GM23248 (cell line): ENCODE measurements at regions not wholly inside any gene's neighbourhood (a gene's known extent, or its start where the extent isn't known, plus 50 kb on each side); places are given as distances from the start of the nearest gene placed in this dataset.

Source experiments
- DNase-seq: peaks from one replicate; pipeline ENCODE4 v3.0.0-alpha.2; 2015
- H2AFZ ChIP-seq: fragments of 200-600 bp; sonication (generic); 2 replicates; pipeline ENCODE4 v1.6.1; 2016; ENCODE audit warnings: antibody characterized with exemption
- H3F3A ChIP-seq: fragments of 200-600 bp; sonication (generic); 2 replicates; pipeline ENCODE4 v1.6.1; 2016; ENCODE audit warnings: mild to moderate bottlenecking, antibody characterized with exemption, mixed run types; ENCODE audit not compliant: insufficient read depth
- H3K27ac ChIP-seq: fragments of 200-600 bp; sonication (generic); 2 replicates; pipeline ENCODE4 v1.5.1; 2016; ENCODE audit warnings: mild to moderate bottlenecking
- H3K27me3 ChIP-seq: fragments of 200-600 bp; sonication (generic); replicated peaks from 2 replicates; pipeline ENCODE4 v1.6.1; 2016; ENCODE audit warnings: mild to moderate bottlenecking; ENCODE audit not compliant: insufficient read depth
- H3K36me3 ChIP-seq: fragments of 200-600 bp; sonication (generic); 2 replicates; pipeline ENCODE4 v1.6.1; 2016; ENCODE audit warnings: low read depth, mild to moderate bottlenecking
- H3K4me1 ChIP-seq: fragments of 200-600 bp; sonication (generic); 2 replicates; pipeline ENCODE4 v1.6.1; 2016; ENCODE audit warnings: mild to moderate bottlenecking; ENCODE audit not compliant: insufficient read depth
- H3K4me2 ChIP-seq: fragments of 200-600 bp; sonication (generic); one replicate; pipeline ENCODE4 v1.6.1; 2016; ENCODE audit warnings: mild to moderate bottlenecking; ENCODE audit not compliant: unreplicated experiment
- H3K4me3 ChIP-seq: fragments of 200-600 bp; sonication (generic); 2 replicates; pipeline ENCODE4 v1.5.1; 2016; ENCODE audit warnings: mild to moderate bottlenecking
- H3K79me2 ChIP-seq: fragments of 200-600 bp; sonication (generic); 2 replicates; pipeline ENCODE4 v1.6.1; 2016; ENCODE audit warnings: mild to moderate bottlenecking; ENCODE audit not compliant: insufficient read depth
- H3K9ac ChIP-seq: fragments of 200-600 bp; sonication (generic); 2 replicates; pipeline ENCODE4 v1.6.1; 2016; ENCODE audit warnings: mild to moderate bottlenecking
- H3K9me2 ChIP-seq: fragments of 200-600 bp; sonication (generic); 2 replicates; pipeline ENCODE4 v1.6.1; 2016; ENCODE audit warnings: mixed run types, mild to moderate bottlenecking, moderate library complexity; ENCODE audit not compliant: insufficient read depth
- H3K9me3 ChIP-seq: fragments of 200-600 bp; sonication (generic); one replicate; pipeline ENCODE4 v1.6.1; 2017; ENCODE audit warnings: low read depth
- H4K20me1 ChIP-seq: fragments of 200-600 bp; sonication (generic); 2 replicates; pipeline ENCODE4 v1.6.0; 2016; ENCODE audit not compliant: insufficient read depth
- EZH2 ChIP-seq: fragments of 200-600 bp; sonication (generic); IDR thresholded peaks from 2 replicates; pipeline ENCODE4 v1.6.1; 2018; ENCODE audit warnings: antibody characterized with exemption, mild to moderate bottlenecking; ENCODE audit not compliant: insufficient read depth, poor library complexity, severe bottlenecking
- EZH2phosphoT487 ChIP-seq: fragments of 200-600 bp; sonication (generic); IDR thresholded peaks from 2 replicates; pipeline ENCODE4 v1.6.1; 2018; ENCODE audit warnings: antibody characterized with exemption, moderate library complexity, mild to moderate bottlenecking, low read depth; ENCODE audit not compliant: insufficient read depth
- WGBS, 2 experiments: methylation state at CpG; one replicate each; pipeline ENCODE4 v1.1.6; 2015 to 2017; ENCODE audit warnings: low lambda C conversion rate in 2 of 2, low coverage in 1 of 2; ENCODE audit errors: missing lambda C conversion rate in 2 of 2; 5-methylcytosine and 5-hydroxymethylcytosine counted together
- in situ Hi-C: fragments of 300-500 bp; cut with MboI; formaldehyde crosslinking; loops from 2 replicates; pipeline ENCODE4 v1.15.0; 2020

DNA sequence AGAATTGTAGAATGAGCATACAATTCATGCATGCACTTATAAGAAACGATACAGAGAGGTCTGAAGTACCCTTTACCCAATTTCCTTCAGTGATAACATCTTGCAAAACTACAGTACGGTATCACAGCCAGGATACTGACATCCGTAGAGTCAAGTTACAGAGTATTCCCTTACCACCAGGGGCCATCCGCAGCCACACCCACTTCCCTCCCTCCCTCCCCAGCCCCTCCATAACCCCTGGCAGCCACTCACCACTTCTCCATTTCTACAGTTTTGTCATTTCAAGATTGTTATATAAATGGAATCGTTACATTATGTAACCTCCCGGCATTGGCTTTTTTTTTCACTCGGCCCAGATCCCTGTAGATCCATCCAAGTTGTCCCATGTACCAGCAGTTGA lies 113.6 kb upstream of the RET start:
- Histone ChIP-seq H3K4me1 (no peaks in the 10 kb centered on the region), H2AFZ (no peak overlapping the region), H3K9ac (no peak overlapping the region), H3K36me3 (no peaks in the 10 kb centered on the region), H3K27ac (no peak overlapping the region), H3K4me3 (no peak overlapping the region), H3K27me3 (peaks cover 15% of the 10 kb centered on the region; the same call in 1 of the 2 replicates), H3F3A (no peaks in the 10 kb centered on the region), H3K9me2 (no peaks in the 10 kb centered on the region), H3K9me3 (no peaks in the 10 kb centered on the region), H4K20me1 (no peaks in the 10 kb centered on the region), H3K4me2 (no peak overlapping the region), H3K79me2 (no peaks in the 10 kb centered on the region)
- in situ Hi-C loops, result no loop called here
- no peak for DNase-seq
- WGBS, 2 experiments, result 30 to 34% methylated on average over 7 of the region's 7 CpGs
- no peak for TF ChIP-seq EZH2
- TF ChIP-seq EZH2phosphoT487, result no peak

- TF ChIP-seq EZH2phosphoT487 (no peak), EZH2 (no peak)
- Histone ChIP-seq H3K9ac (no peak overlapping the region), H3K79me2 (no peaks in the 10 kb centered on the region), H4K20me1 (no peaks in the 10 kb centered on the region), H3K36me3 (no peaks in the 10 kb centered on the region), H3F3A (no peaks in the 10 kb centered on the region), H2AFZ (no peak overlapping the region), H3K4me3 (no peak overlapping the region), H3K27ac (no peak overlapping the region), H3K27me3 (peaks cover 5% of the 10 kb centered on the region; the same call in 1 of the 2 replicates), H3K4me2 (no peak overlapping the region), H3K9me2 (no peaks in the 10 kb centered on the region), H3K9me3 (no peaks in the 10 kb centered on the region), H3K4me1 (no peaks in the 10 kb centered on the region)
- DNase-seq, result no peak
- in situ Hi-C loops, result no loop called here
- 29 to 33% methylated on average over 3 of the region's 3 CpGs for WGBS, 2 experiments
Observed at GRCh38 chr10:42969147-42969546, 107.7 kb upstream of the RET start.

DNA sequence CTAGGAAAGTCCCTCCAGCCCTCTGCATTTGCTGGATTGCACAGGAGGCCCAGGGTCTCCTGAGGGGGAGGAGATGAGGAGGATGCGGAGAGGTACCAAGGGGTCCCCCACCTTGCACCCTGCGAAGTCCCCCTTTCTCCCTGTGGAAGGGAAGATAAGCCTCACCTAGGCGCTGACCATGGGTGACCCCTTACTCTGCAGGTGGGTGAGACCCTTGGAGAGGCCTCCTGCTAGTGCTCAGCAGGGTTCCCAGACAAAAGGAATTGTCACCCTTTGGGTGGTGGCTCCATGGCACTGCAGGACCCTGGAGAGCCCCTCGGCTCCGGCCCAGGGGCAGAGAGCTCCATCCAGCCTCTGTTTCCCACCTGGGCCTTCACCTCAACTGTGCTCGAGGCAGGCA lies 107.0 kb upstream of the RET start:
- Histone ChIP-seq H3K9me3 (no peaks in the 10 kb centered on the region), H3K79me2 (no peaks in the 10 kb centered on the region), H4K20me1 (no peaks in the 10 kb centered on the region), H3F3A (no peaks in the 10 kb centered on the region), H3K9ac (no peak overlapping the region), H3K9me2 (no peaks in the 10 kb centered on the region), H3K27me3 (no peaks in the 10 kb centered on the region), H3K36me3 (no peaks in the 10 kb centered on the region), H2AFZ (no peak overlapping the region), H3K27ac (no peak overlapping the region), H3K4me2 (no peak overlapping the region), H3K4me1 (no peaks in the 10 kb centered on the region), H3K4me3 (no peak overlapping the region)
- 35 to 53% methylated on average over 5 to 6 of the region's 6 CpGs for WGBS, 2 experiments
- TF ChIP-seq EZH2phosphoT487 (no peak), EZH2 (no peak)
- no peak for DNase-seq
- in situ Hi-C loops, result no loop called here

DNA sequence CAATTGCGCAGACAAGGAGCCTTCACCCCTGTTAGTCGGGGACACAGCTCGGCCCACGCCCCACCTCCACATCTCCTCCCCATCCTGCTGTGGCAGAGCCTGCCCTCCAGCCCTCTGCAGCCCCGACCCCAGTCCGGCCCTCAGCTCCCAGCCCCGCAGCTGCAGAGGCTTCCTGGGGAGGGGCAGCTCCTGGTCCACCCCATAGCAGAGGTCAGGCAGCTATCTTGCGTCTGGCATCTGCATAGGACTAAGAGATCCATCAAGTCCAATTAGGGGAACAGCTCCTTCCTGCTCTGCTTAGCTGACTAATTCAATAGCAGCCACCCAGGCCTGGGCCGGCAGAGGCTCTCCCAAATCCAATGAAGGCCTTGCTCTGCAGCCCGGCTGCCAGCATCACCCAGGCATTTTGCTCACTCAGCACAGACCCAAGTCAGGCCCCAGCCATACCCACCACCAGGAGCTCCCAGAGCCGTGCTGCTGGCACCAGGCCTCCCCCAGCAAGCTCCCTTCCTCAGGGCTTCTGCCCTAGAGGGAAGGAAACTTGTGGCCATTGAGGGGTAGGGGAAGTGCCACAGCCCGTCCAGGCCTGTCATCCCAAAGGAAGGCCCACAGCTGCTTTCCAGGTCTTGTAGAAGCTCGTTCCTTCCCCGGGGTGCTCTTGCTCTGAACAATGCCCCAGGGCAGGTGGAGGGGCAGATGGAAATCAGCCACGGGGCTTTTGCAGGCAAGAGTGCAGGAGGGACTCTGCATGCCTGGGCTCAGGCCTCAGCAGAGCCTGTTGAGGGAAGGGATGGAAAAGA lies 106.2 kb upstream of the RET start:
- H3K9me2 ChIP-seq, result no peaks in the 10 kb centered on the region
- no peak for DNase-seq
- H2AFZ ChIP-seq, result no peak overlapping the region
- no peaks in the 10 kb centered on the region for H3K79me2 ChIP-seq
- no peaks in the 10 kb centered on the region for H3F3A ChIP-seq
- no peak overlapping the region for H3K4me3 ChIP-seq
- no peak overlapping the region for H3K4me2 ChIP-seq
- TF ChIP-seq EZH2phosphoT487 (no peak), EZH2 (no peak)
- H3K4me1 ChIP-seq, result no peaks in the 10 kb centered on the region
- no peaks in the 10 kb centered on the region for H3K36me3 ChIP-seq
- no peak overlapping the region for H3K27ac ChIP-seq
- no peak overlapping the region for H3K9ac ChIP-seq
- in situ Hi-C loops, result no loop called here
- no peaks in the 10 kb centered on the region for H4K20me1 ChIP-seq
- H3K27me3 ChIP-seq, result no peaks in the 10 kb centered on the region
- no peaks in the 10 kb centered on the region for H3K9me3 ChIP-seq
- 41 to 51% methylated on average over 11 to 15 of the region's 15 CpGs for WGBS, 2 experiments
